Cardiac septum (tissue), 1 donor: ENCODE measurements at regions not wholly inside any gene's neighbourhood (a gene's known extent, or its start where the extent isn't known, plus 50 kb on each side); places are given as distances from the start of the nearest gene placed in this dataset.
"Not testable (repeated sequence)": the region's sequence is repeated elsewhere in the genome, so short reads cannot be mapped to it uniquely, and the experiment has no call there.

Experiments used
- DNase-seq: peaks from one replicate; pipeline ENCODE4 v3.0.0-alpha.2; 2020; ENCODE audit warnings: low spot score
- intact Hi-C: fragments of 100-400 bp; cut with DNase I; formaldehyde crosslinking; loops from one replicate; pipeline ENCODE4 v1.14.0; 2022
- donor health status: DM: no; HTN: no; CAD: no.

DNA sequence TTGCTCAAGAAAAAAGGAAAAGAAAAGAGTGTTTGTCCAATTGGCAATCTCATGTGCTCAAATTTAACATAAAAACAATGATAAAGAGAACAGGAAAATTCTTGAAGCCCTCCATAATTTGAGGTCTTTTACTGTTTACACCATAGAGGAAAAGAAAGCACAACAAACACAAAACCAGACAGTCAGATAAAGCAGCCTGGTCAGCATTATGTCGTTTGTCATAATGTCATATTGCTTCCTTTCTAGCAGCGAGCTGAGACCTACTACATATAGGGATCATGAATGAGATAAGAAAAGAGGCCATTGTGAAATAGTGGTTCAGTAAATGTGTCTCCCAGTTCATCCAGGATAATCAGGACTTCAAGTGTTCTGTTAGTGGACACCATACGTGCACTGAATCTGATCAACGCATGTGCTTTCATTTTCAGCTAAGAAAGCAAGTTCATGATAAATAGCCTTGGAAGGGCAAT, 64.7 kb upstream of the SELENOP start:
- intact Hi-C loops: no loop called here
- no peak for DNase-seq

DNA sequence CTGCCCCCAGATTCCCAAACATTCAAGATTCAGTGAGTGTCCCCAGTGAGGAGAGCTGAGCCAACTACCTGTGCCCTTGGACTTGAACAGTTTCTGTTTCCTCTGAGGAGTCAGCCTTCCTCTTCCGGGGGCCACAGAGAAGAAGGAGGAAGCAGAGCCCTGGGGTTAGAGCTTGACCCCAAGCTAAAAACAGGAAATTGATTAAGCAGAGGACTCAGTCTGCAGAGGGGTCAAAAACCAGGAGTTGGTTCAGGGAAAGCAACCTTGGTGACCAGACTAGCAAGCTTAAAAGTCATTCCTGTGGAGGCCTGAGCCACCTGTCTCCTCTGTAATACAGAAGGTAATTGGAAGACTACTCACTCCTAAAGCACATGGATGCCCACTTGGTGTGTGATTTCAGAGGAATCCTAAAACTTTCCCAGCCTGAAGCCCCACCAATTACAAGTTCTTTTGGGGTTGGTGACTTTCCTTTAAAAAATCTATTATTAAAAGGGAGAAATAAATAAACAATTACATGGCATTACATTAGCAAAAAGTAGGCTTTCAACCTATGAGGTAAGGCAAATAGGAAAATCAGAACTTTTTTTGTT, 64.2 kb upstream of the SELENOP start:
- DNase-seq: no peak
- intact Hi-C loops: no loop called here

DNA sequence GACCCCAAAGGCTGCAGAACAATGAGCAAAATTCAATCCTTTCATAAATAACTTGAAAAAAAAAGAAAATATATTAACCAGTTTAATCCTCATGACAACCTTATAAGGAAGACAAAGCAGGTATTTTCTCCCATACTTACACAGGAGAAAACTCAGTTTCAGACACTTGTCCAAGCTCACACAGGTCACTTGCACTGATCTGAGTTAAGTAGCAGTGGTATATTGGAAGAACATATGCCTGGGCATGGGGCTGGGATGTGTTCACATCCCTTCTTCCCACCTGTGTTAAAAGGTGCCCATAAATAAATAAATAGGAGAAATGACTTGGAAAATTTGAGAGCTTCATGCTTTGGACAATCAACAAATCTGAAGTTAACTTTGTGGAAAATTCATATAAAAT, 63.5 kb upstream of the SELENOP start:
- intact Hi-C loops: no loop called here

DNA sequence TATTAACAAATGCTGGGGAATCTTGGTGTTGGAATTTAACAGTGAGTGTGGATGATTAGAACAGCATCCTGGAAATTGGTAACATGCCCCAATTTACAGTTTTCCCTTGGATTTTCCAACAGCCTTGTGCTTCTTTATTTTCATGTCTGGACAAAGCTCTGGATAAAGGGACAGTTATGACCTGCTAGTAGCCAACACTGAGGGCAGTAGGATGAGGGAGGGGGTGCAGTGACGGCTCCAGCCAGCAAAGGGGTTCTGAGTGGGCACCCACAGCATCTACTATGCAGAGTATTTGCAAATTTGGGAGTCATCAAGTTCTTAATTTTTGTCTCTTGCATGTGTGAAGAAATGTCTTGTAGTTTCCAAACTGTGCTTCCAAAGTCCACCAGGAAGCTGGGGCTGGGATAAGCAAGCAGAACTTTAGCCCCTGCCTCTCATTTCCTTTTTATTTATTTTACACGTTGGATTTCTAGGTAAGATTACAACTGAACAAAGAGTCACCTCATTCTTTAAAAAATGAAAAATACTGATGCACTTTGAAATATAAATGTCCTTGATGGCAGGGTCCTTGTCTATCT, 63.0 kb upstream of the SELENOP start:
- no peak for DNase-seq
- intact Hi-C loops: no loop called here

More for the DNA sequence above, 63.5 kb upstream of the SELENOP start:
- DNase-seq: no peak

DNA sequence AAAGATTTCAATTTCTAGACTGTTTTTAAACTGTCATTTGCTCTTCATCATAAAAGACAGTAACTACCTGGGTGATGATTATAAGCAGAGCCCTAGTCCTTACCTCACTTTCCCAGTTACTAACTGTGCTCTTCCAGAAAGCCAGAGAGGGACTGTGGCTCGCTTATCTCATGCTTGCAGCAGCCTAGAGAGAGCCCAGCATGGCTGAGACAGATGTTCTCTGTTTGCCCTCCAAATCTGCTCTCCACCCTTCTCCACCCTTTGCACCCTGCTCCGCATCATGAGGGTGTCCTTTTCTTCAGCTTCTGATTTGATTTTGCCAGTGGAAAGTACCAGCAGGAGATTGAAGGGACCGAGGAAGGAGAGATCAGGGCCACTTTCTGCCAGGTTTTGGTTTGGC, 61.2 kb upstream of the SELENOP start:
- DNase-seq: no peak
- intact Hi-C loops: no loop called here

DNA sequence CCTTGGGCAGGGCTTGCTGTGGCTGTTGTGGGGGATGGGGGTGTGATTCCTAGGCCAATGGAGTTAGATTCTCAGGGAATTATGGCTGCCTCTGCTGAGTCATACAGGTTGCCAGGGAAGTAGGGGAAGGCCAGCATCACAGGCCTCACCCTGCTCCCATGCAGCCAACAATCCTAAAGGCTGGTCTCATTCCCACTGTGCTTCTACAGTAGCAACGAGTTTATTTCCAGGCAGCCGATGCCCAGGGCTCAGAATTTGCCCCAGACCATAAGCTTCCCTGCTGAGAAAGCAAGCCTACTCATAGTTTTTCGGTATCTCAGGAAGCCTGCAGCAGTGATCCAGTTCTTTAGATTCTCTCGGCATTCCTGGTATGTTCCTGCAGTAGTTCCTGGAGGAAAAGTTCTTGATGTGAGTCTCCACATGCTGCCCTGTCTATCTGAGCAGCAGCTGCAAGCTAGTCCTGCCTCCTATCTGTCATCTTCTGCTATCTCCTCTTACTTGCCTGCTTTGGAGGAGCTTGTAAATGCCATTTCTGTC, 59.3 kb upstream of the SELENOP start:
- DNase-seq: no peak
- intact Hi-C loops: no loop called here

DNA sequence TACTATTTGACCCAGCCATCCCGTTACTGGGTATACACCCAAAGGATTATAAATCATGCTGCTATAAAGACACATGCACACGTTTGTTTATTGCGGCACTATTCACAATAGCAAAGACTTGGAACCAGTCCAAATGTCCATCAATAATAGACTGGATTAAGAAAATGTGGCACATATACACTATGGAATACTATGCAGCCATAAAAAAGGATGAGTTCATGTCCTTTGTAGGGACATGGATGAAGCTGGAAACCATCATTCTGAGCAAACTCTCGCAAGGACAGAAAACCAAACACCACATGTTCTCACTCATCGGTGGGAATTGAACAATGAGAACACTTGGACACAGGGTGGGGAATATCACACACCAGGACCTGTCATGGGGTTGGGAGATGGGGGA, 56.7 kb upstream of the SELENOP start:
- intact Hi-C loops, DNase-seq: not testable (repeated sequence)

DNA sequence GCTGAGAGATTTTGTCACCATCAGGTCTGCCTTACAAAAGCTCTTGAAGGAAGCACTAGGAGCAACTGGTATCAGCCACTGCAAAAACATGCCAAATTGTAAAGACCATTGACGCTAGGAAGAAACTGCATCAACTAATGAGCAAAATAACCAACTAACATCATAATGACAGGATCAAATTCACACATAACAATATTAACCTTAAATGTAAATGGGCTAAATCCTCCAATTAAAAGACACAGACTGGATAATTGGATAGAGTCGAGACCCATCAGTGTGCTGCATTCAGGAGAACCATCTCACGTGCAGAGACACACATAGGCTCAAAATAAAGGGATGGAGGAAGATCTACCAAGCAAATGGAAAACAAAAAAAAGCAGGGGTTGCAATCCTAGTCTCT, 53.1 kb upstream of the SELENOP start:
- DNase-seq, intact Hi-C loops: not testable (repeated sequence)
